ENCODE measurements at regions not wholly inside any gene's neighbourhood (a gene's known extent, or its start where the extent isn't known, plus 50 kb on each side); places are given as distances from the start of the nearest gene placed in this dataset.

DNA sequence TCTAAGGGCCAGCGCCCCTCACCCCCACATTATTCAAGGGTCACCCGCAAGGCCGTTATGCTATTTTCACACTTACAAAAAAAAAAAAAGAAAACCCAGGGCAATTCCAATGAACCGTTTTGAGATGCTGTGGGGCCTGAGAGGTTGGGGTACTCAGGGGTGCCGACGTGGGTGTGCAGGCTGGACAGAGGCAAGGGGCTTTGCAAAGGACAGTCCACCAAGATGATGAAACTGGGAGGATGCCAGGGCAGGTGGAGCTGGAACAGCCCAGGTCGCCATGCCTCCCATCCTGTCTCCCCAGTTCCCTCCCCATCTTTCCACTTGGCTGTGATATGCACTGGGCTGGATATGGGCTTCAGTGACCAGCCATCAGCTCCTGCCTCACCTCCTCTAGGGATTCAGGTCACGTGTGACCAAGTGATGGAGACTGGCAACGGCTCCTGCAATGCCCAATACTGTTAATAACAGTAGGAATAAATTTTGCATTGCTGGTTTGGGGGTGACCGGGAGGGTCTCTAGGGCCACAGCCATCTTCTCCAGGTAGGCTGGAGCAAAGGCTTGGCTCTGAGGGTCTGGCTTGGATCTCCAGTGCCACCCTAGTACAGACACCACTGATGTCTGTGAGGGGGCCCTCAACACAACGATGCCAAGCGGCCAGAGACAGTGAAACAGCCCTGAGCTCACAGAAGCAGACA, 151.3 kb upstream of the TNRC6C start:
- TF ChIP-seq, protein P1, sequence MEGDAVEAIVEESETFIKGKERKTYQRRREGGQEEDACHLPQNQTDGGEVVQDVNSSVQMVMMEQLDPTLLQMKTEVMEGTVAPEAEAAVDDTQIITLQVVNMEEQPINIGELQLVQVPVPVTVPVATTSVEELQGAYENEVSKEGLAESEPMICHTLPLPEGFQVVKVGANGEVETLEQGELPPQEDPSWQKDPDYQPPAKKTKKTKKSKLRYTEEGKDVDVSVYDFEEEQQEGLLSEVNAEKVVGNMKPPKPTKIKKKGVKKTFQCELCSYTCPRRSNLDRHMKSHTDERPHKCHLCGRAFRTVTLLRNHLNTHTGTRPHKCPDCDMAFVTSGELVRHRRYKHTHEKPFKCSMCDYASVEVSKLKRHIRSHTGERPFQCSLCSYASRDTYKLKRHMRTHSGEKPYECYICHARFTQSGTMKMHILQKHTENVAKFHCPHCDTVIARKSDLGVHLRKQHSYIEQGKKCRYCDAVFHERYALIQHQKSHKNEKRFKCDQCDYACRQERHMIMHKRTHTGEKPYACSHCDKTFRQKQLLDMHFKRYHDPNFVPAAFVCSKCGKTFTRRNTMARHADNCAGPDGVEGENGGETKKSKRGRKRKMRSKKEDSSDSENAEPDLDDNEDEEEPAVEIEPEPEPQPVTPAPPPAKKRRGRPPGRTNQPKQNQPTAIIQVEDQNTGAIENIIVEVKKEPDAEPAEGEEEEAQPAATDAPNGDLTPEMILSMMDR (IDR thresholded peaks at IDR 0.05; ENCODE audit: low read depth, low read length) = no peak
- ChIA-PET POLR2A (no interaction called here), CTCF (no interaction called here)
- DNase-seq (ENCODE audit: low read depth, low spot score) = no peak
- no peak overlapping the region for H3K27ac ChIP-seq (ENCODE audit: low read depth, low read length)
- no peaks in the 10 kb centered on the region for H3K9me3 ChIP-seq (ENCODE audit: control insufficient read depth, insufficient read depth, low read length)
- H3K27me3 ChIP-seq (ENCODE audit: control insufficient read depth, insufficient read depth, low read length) = peaks cover 32% of the 10 kb centered on the region
- H3K4me3 ChIP-seq (ENCODE audit: low read depth, low read length) = no peak overlapping the region

DNA sequence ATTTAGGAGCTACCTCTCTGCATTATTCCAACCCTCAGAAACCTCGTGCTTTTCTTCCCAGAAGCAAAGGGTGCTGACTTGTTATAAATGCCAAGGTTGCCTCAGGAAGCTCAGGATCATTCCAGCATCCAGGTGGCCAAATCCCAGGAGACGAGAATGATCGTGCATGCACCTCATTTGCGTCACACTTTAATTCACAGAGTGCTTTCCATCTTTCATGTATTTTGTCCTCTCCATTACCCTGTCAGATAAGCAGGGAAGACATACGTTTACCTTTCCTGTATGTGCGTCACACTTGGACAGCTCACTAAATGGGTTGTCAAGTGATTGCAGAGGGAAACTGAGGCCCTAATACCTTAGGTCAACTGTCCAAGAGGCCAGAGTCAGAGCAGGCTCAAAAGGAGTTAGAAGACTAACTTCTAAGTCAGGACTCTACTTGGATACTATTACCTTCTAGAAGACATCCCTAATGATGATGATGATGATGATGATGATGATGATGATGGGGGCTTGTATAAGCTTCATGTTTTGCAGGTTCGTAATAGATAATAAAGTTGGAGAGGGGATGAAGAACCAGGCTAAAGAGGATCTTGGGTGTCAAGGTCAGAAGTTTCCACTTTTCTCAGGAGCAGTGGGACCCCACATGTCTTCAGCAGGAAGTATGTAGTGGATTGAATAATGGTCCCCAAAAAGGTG, 150.6 kb upstream of the TNRC6C start:
- CTCF ChIA-PET = no interaction called here
- no peak for DNase-seq (ENCODE audit: low read depth, low spot score)
- H3K27me3 ChIP-seq (ENCODE audit: control insufficient read depth, insufficient read depth, low read length) = peaks cover 26% of the 10 kb centered on the region
- no peak overlapping the region for H3K4me3 ChIP-seq (ENCODE audit: low read depth, low read length)
- no peak overlapping the region for H3K27ac ChIP-seq (ENCODE audit: low read depth, low read length)
- TF ChIP-seq, protein P1 (IDR thresholded peaks at IDR 0.05; ENCODE audit: low read depth, low read length) = no peak
- no peaks in the 10 kb centered on the region for H3K9me3 ChIP-seq (ENCODE audit: control insufficient read depth, insufficient read depth, low read length)
- POLR2A ChIA-PET = no interaction called here

DNA sequence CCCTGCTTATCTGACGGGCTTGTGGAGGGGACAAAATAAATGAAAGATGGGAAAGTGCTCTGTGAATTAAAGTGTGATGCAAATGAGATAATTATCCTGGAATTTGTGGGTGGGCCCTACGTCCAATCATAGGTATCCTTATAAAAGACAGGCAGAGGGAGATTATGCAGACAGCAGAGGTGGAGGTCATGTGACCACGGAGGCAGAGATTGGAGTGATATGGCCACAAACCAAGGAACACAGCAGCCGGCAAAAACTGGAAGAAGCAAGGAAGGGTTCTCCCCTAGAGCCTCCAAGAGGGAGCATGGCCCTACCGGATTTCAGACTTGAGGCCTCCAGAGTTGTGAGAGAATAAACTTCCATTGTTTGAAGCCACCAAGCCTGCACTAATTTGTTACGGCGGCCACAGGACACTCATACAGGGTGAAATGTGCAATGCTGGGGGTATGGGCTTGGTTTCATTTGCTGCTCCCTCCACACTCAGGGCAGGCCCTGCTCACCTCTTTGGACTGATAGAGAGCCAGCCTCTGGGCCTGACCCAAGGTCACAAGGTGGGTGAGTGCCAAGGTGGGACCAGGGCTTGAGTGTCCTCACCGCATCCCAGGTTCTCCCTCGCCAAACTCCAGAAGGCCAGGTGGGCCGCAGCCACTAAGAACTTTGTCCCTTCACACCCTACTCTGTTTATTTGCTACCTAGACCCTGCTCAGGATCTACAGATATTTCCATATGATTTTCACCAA, 149.6 kb upstream of the TNRC6C start:
- Histone ChIP-seq H3K27me3 (ENCODE audit: control insufficient read depth, insufficient read depth, low read length) (peaks cover 17% of the 10 kb centered on the region), H3K27ac (ENCODE audit: low read depth, low read length) (no peak overlapping the region), H3K9me3 (ENCODE audit: control insufficient read depth, insufficient read depth, low read length) (no peaks in the 10 kb centered on the region), H3K4me3 (ENCODE audit: low read depth, low read length) (no peak overlapping the region)
- DNase-seq (ENCODE audit: low read depth, low spot score) = no peak
- ChIA-PET CTCF (no interaction called here), POLR2A (no interaction called here)
- TF ChIP-seq, protein P1 (IDR thresholded peaks at IDR 0.05; ENCODE audit: low read depth, low read length) = no peak

DNA sequence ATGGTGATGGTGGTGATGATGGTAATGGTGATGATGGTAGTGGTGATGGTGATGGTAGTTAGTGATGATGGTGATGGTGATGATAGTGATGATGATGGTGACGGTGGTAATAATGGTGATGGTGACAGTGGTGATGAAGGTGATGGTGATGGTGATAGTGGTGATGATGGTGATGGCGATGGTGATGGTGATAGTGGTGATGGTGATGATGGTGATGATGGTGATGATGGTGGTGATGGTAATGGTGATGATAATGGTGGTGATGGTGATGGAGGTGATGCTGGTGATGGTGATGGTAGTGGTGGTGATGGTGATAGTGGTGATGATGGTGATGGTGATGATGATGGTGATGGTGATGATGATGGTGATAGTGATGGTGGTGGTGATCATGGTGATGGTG, 148.7 kb upstream of the TNRC6C start:
- DNase-seq (ENCODE audit: low read depth, low spot score) = no peak
- POLR2A ChIA-PET = no interaction called here
- Histone ChIP-seq H3K27ac (ENCODE audit: low read depth, low read length) (no peak overlapping the region), H3K27me3 (ENCODE audit: control insufficient read depth, insufficient read depth, low read length) (peaks cover 14% of the 10 kb centered on the region), H3K4me3 (ENCODE audit: low read depth, low read length) (no peak overlapping the region), H3K9me3 (ENCODE audit: control insufficient read depth, insufficient read depth, low read length) (no peaks in the 10 kb centered on the region)
- TF ChIP-seq, protein P1 (IDR thresholded peaks at IDR 0.05; ENCODE audit: low read depth, low read length) = no peak
- CTCF ChIA-PET = no interaction called here

DNA sequence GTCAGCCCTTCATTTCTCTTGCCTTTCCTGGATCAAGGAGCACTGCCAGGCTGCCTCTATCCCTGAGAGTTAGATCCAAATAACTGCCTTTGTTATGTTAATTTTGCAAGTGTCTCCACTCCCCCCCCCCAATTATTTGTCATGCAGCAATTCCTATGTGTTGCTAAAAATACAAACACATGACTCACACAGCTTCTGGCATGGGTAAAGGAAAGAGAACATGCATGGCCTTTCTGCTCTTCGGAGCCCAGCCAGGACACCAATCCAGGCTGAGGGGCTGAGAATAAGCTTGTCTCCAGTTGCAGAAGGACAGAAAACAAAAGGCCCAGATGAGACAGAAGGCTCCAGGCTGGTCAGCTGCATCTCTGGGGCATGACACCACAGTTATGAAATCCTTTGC, 148.0 kb upstream of the TNRC6C start:
- no peak overlapping the region for H3K27ac ChIP-seq (ENCODE audit: low read depth, low read length)
- peaks cover 10% of the 10 kb centered on the region for H3K27me3 ChIP-seq (ENCODE audit: control insufficient read depth, insufficient read depth, low read length)
- POLR2A ChIA-PET = no interaction called here
- TF ChIP-seq, protein P1 (IDR thresholded peaks at IDR 0.05; ENCODE audit: low read depth, low read length) = no peak
- H3K9me3 ChIP-seq (ENCODE audit: control insufficient read depth, insufficient read depth, low read length) = no peaks in the 10 kb centered on the region
- H3K4me3 ChIP-seq (ENCODE audit: low read depth, low read length) = no peak overlapping the region
- no peak for DNase-seq (ENCODE audit: low read depth, low spot score)
- CTCF ChIA-PET = interaction anchor here (0.5 kb wide), 1 partner anchor 648 kb away, joined by 3 read pairs; no protein-coding TSS in a partner anchor
